GM12872 (cell line): ENCODE measurements at regions not wholly inside any gene's neighbourhood (a gene's known extent, or its start where the extent isn't known, plus 50 kb on each side); places are given as distances from the start of the nearest gene placed in this dataset.

Source experiments
- CTCF ChIP-seq: IDR thresholded peaks from 3 replicates; pipeline ENCODE4 v1.5.1; 2011; ENCODE audit warnings: low read depth, mild to moderate bottlenecking, low read length, moderate library complexity; ENCODE audit not compliant: insufficient read depth

DNA sequence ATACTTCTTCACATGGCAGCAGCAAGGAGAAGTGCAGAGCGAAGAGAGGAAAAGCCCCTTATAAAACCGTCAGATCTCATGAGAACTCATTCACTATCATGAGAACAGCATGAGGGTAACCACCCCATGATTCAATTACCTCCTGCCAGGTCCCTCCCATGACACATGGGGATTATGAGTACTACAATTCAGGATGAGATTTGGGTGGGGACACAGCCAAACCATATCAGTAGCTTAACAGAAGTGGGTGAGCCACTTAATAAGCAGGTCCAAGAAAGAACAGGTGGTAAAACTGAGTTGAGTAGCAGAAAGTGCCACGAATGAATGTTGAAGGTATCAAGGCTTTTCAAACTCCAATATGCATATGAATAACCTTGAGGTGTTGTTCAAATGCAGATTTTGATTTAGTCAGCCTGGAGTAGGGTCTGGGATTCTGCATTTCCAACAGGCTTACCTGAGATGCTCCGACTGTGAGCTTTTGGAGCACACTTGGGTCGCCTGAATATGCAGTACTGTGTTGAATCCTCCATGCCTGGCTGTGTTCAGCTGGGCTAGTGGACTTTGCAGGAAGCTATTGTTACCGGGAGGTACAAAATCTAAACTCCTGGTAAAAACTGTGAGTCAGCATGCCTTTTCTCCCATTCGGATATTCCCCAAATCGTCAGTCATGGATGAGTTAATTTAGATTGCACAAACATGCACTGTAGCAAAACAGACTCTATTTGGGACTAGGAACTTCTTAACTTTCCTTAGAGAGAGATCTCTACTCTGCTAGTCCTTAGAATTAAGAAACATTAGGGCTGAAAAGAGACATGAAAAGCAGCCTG lies 69.0 kb upstream of the PRKCQ start:
- no peak for TF ChIP-seq CTCF

GRCh38 chr10:6647811-6648526 lies 67.9 kb upstream of the PRKCQ start:
- TF ChIP-seq CTCF, result peak; percentile 82

GRCh38 chr10:6643962-6644361 lies 63.9 kb upstream of the PRKCQ start:
- TF ChIP-seq CTCF, result no peak

DNA sequence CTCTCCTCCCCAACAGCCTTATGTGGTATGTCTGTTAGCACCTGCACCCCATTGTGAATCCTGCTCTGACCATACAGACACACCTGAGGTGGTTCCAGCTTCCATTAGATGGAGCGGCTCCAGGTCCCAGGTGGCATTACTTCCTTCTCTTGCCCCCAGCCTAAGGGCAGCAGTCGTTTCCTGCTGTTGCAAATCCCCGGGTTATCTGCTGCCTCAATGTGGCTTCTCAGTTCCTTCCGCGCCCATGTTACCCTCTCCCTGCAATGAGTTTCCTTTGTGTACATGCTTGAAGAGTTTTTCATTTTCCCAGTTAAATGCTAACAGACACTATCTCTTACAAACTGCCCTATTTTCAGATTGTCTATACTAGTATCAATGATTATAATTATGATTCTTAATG lies 62.8 kb upstream of the PRKCQ start:
- TF ChIP-seq CTCF, result no peak

DNA sequence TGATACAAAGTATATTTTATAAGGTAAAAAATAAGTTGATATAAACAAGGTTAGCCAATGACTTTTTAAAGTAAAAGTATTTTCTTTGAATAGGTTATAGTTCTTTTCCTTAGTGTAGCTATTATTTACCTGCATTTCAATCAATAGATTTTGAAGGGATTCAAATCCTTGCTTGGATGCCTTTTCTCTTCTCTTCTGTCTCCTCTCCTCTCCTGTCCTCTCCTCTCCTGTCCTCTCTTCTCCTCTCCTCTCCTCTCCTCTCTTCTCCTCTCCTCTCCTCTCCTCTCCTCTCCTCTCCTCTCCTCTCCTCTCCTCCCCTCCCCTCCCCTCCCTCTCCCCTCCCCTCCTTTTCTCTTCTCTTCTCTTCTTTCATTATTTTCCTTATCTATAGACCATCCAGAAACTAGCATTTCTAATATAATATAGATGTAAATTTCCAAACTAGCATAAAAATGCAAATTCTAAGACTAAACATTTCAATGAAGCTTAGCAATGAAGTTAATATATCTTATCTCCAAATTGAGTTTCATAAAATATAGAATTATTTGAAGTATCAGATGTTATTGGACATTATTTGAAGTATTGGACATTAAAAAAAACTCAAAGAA lies 60.5 kb upstream of the PRKCQ start:
- TF ChIP-seq CTCF, result no peak

- no peak for TF ChIP-seq CTCF
Observed at GRCh38 chr10:6637053-6637452, 57.0 kb upstream of the PRKCQ start.

DNA sequence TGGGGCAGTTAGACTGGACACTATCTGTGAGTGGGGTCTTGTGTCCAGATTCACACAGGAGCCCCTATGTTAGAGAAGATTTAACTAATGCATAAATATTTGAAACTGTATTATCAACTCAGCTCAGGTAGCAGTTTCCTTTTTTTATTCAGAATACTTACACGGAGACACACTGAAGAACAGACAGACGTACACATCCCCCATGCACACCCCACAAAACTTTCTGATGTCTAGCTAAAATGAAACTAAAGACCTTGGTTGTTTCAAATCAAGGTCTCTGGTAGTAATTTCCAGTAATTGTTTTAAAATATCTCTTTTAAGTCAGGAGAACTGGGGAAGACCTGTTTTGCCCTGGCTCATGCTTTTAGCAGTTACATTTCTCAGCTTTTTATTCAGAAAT lies 55.7 kb upstream of the PRKCQ start:
- TF ChIP-seq CTCF, result no peak
